ENCODE measurements at regions not wholly inside any gene's neighbourhood (a gene's known extent, or its start where the extent isn't known, plus 50 kb on each side); places are given as distances from the start of the nearest gene placed in this dataset.

GRCh38 chr20:57801581-57801980 is 91.8 kb upstream of the PMEPA1 start:
- DNase-seq (ENCODE audit: extremely low read depth, low read depth, low spot score): no peak

GRCh38 chr20:57800791-57801430 is 91.1 kb upstream of the PMEPA1 start:
- DNase-seq (ENCODE audit: extremely low read depth, low read depth, low spot score): no peak

GRCh38 chr20:57797401-57797800 is 87.6 kb upstream of the PMEPA1 start:
- no peak for DNase-seq (ENCODE audit: extremely low read depth, low read depth, low spot score)

GRCh38 chr20:57795977-57796560 is 86.3 kb upstream of the PMEPA1 start:
- DNase-seq (ENCODE audit: extremely low read depth, low read depth, low spot score): no peak

- no peak for DNase-seq (ENCODE audit: extremely low read depth, low read depth, low spot score)
Observed at GRCh38 chr20:57795342-57795697, 85.5 kb upstream of the PMEPA1 start.

- no peak for DNase-seq (ENCODE audit: extremely low read depth, low read depth, low spot score)
Observed at GRCh38 chr20:57794600-57795341, 85.0 kb upstream of the PMEPA1 start.

- DNase-seq (ENCODE audit: extremely low read depth, low read depth, low spot score): no peak
Observed at GRCh38 chr20:57794036-57794435, 84.2 kb upstream of the PMEPA1 start.

GRCh38 chr20:57793421-57793820 is 83.6 kb upstream of the PMEPA1 start:
- no peak for DNase-seq (ENCODE audit: extremely low read depth, low read depth, low spot score)

- no peak for DNase-seq (ENCODE audit: extremely low read depth, low read depth, low spot score)
Observed at GRCh38 chr20:57792386-57793080, 82.7 kb upstream of the PMEPA1 start.

- no peak for DNase-seq (ENCODE audit: extremely low read depth, low read depth, low spot score)
Observed at GRCh38 chr20:57791966-57792365, 82.2 kb upstream of the PMEPA1 start.

- DNase-seq (ENCODE audit: extremely low read depth, low read depth, low spot score): no peak
Observed at GRCh38 chr20:57791178-57791962, 81.6 kb upstream of the PMEPA1 start.

GRCh38 chr20:57790176-57790575 is 80.4 kb upstream of the PMEPA1 start:
- DNase-seq (ENCODE audit: extremely low read depth, low read depth, low spot score): no peak

GRCh38 chr20:57788936-57789613 is 79.3 kb upstream of the PMEPA1 start:
- no peak for DNase-seq (ENCODE audit: extremely low read depth, low read depth, low spot score)

GRCh38 chr20:57787990-57788781 is 78.4 kb upstream of the PMEPA1 start:
- DNase-seq (ENCODE audit: extremely low read depth, low read depth, low spot score): no peak

GRCh38 chr20:57787151-57787989 is 77.6 kb upstream of the PMEPA1 start:
- DNase-seq (ENCODE audit: extremely low read depth, low read depth, low spot score): no peak

- no peak for DNase-seq (ENCODE audit: extremely low read depth, low read depth, low spot score)
Observed at GRCh38 chr20:57786304-57786932, 76.6 kb upstream of the PMEPA1 start.

GRCh38 chr20:57785720-57786119 is 75.9 kb upstream of the PMEPA1 start:
- no peak for DNase-seq (ENCODE audit: extremely low read depth, low read depth, low spot score)

GRCh38 chr20:57785061-57785460 is 75.2 kb upstream of the PMEPA1 start:
- no peak for DNase-seq (ENCODE audit: extremely low read depth, low read depth, low spot score)

All from glomerular endothelial cell (primary cell).